Limb (tissue), 2 donors: ENCODE measurements at regions not wholly inside any gene's neighbourhood (a gene's known extent, or its start where the extent isn't known, plus 50 kb on each side); places are given as distances from the start of the nearest gene placed in this dataset.

ENCODE experiments used
- DNase-seq, 2 donors: peaks; one replicate each; pipeline ENCODE4 v3.0.0-alpha.2; 2016; ENCODE audit errors: extremely low spot score in 2 of 2

GRCh38 chr12:103178366-103179080, 221.0 kb downstream of the ASCL1 start:
- DNase-seq: no peak

GRCh38 chr12:103181366-103182152, 224.1 kb downstream of the ASCL1 start:
- DNase-seq: no peak

DNA sequence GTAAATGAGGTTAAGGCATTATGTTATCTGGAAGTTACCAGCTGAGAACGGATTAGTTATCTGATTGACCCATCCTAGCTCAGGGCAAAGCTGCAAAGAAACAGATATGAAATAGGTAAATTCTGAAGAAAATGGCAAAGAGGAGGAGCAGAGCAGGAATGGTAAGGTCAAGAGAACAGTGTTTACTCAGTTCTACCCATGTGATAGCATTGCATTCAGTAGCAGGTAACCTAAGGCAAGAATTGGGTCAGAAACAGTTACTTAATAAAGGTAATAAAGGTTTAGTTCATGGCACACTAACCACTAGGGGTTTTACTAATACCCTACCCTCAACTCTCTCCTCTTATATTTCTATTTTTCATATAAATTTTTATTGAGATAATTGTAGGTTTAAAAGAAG, 224.8 kb downstream of the ASCL1 start:
- DNase-seq: no peak

- DNase-seq: no peak
Observed at GRCh38 chr12:103196467-103196866, 239.0 kb downstream of the ASCL1 start.

- no peak for DNase-seq
Observed at GRCh38 chr12:103197725-103198388, 240.4 kb downstream of the ASCL1 start.

DNA sequence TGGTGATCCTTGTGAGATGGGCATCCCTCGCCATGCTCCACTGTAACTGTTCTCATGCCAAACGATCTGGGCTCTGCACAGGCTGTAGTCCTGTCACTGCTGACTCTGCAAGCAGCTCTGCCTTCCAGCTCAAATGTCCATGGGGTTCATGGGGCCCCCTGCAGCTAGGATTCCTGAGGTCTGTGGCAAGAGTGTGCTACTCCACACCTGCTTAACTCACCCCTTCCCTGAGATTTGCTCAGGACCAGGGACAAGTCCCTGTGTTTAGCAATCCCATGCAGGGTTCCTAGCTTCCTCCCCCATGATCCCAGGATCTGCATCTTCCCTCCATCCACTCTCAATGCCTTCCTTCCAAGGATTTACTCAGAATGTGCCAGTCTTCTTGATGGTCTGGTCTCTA, 241.0 kb downstream of the ASCL1 start:
- no peak for DNase-seq

DNA sequence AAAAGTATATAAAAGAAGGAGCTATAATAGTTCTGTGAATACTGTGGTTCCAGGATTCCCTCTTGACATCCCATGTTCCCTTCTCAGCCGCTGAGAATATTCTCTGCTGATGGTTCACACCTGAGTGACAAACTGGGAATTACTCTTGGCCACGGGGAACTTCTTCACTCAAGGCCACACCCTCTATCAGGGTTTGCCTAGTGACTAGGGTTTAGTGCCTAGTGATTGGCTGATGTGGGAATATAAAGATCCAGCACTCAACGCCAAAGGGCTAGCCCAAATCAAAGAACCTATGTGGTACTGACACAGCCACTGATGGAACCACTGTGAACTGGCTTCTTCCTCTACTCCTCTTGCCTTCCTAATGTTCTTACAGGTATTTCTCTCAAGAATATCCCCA, 248.4 kb downstream of the ASCL1 start:
- DNase-seq: no peak

GRCh38 chr12:103207936-103208335, 250.5 kb downstream of the ASCL1 start:
- DNase-seq: no peak

DNA sequence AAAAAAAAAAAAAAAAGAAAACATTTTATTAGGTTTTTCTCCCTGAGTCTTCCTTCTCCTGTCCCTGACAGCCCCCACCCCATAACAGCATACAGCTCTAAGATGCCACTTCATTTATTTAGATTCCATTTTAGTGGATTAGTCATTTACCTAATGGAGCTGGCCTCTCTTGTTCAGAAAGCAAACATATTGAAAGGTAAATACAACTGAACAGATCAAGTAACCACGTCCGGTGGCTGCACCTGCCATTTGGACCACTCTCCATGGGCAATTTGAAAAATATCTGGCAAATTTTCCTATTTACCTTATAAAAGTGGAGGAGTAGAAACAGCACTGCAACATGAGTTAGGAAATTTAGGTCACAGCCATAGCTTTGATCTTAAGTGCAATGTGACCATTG, 254.6 kb downstream of the C12orf42 start:
- DNase-seq: no peak

- no peak for DNase-seq
Observed at GRCh38 chr12:103244596-103244995, 251.2 kb downstream of the C12orf42 start.

- DNase-seq: no peak
Observed at GRCh38 chr12:103247531-103247930, 248.2 kb downstream of the C12orf42 start.

GRCh38 chr12:103249607-103250006, 246.2 kb downstream of the C12orf42 start:
- no peak for DNase-seq

- no peak for DNase-seq
Observed at GRCh38 chr12:103250487-103250886, 245.3 kb downstream of the C12orf42 start.
